ENCODE measurements at regions not wholly inside any gene's neighbourhood (a gene's known extent, or its start where the extent isn't known, plus 50 kb on each side); places are given as distances from the start of the nearest gene placed in this dataset.
"Not testable (repeated sequence)": the region's sequence is repeated elsewhere in the genome, so short reads cannot be mapped to it uniquely, and the experiment has no call there.

GRCh38 chr15:38992506-38992905 lies 427.9 kb upstream of the RASGRP1 start:
- no peak for DNase-seq

DNA sequence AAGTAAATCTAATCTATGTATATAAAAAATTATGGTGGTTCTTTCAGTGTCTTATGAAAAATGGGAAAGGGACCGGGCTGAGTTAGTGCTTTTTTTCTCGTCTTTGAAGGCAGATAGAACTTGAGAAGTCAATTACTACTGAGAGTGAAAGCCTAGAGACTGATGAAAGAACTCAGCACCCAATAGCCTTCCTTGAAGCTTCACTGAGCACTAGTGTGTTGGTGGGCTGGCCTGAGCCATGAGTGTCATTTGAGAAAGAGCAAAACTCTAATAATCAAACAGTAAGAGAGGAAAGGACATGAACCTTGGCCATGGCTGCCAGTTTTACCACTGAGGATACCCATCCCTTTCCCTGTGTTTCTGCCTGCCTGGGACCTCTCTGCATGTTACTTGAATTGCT lies 428.3 kb upstream of the RASGRP1 start:
- DNase-seq = no peak

GRCh38 chr15:38994310-38994709 lies 429.7 kb upstream of the RASGRP1 start:
- no peak for DNase-seq

DNA sequence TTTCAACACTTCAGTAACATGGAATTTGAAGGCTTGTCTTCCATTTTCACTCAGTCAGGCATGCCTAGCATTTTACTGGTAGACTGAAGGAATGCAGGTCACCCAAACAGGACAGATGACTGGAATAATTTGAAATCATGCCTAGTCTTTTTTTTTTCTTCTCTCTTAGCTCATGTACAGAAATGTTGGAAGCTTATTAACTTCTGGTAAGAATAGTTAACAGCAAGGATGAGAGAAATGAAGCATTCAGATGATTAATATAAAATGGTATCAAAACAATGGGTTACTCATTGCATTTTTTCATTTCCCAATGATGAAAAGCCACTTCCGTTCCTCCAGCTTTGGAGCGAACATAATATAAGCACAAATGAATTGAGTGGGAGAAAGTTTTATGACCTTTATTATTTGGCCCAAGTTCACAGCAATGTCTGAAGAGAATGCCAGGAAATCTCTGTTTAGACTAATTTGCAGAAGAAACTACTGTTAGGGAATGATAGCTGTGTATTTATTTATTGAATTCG lies 431.6 kb upstream of the RASGRP1 start:
- DNase-seq = no peak

DNA sequence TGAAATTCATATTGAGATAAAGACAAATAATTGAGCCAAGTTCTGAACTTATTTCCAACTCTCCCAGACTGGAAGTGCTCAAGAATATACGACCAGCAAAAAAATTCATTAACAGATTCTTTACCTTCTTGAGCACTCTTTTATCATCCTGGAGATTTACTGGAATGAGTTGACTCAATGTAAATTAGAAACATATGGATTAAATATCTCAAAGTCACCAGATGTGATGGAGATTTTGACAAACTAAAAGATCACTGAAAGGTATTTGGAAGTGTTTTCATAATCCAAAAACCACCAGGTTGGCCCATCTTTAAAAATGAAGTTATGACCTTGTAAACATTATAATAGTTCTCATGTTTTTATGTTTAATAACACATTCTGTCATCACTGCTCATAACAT lies 433.2 kb upstream of the RASGRP1 start:
- no peak for DNase-seq

GRCh38 chr15:39000008-39000734 lies 435.6 kb upstream of the RASGRP1 start:
- no peak for DNase-seq

DNA sequence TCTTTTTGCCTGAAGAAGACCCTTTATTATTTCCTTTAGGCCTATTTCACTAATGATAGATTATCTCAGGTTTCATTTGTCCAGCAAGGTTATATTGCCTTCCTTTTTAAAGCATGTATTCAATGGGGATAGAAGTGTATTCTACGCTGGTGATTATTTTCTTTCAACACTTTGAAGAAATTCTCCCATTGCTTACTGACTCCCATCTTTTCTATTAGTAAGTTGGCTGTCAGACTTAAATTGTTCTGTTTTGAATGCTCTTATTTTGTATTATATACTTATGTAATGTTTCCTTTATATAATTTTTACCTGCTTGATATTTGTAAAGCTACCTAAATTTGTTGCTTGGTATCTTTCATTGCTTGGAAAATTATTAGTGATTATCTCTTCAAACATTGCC lies 445.1 kb upstream of the RASGRP1 start:
- no peak for DNase-seq

DNA sequence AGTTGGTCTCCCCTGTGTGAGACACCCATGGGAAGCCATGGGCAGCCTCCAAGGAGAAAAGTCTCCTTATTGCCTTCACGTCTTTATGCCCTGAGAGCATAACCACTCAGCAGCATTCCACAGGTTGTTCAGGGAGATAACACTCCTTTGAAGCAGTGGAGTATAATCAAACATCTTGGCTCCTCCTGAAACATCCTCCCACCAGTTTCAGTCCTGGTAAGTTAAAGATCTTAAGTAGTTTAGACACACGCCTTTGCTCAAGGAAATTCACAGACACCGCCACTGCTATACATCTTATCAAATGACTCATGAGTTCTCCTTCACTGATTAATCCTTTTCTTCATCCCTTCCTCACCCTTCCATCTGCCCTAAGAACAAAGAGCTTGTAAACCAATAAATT lies 446.5 kb upstream of the RASGRP1 start:
- DNase-seq = not testable (repeated sequence)

- DNase-seq = no peak
These were observed 448.6 kb upstream of the RASGRP1 start for GRCh38 chr15:39013262-39013661.

- no peak for DNase-seq
These were observed 450.1 kb upstream of the RASGRP1 start for GRCh38 chr15:39014682-39015081.

DNA sequence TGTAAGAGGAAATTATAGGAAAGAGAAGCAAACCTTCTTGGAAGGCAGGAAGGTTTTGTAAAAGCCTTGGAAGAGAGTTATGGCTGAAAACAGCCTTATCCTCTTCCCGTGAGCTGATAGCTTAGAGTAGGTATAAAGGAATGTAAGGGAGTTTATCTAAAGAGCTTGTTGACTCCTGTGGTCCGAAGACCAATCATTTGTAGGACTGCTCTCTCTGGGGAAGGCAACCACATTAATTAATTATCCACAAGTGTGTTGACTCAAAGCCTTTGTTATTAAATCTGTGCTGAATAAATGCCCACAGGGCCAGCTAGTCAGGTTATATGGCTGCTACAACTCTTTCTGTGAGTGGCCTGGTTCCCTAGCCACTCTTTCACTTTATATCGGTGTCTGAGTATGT lies 452.1 kb upstream of the RASGRP1 start:
- DNase-seq = no peak

DNA sequence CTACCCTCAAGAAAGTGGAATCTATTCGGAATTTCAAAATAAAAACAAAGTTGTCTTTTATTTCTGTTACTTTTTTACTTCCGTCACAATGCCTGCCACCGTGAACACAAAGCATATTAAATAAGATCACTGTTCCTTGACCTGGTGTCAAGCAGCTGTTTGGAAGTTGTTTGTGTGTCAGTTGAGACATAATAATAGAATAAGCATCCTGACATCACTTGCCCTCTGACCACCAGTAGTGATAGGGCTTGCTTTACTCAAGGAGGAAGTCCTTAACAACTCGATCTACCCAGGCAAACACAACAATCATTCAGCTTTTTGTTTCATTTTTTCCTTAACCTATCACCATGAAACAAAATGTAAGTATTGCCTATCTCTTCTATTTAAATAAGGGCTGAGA lies 454.4 kb upstream of the RASGRP1 start:
- DNase-seq = no peak

DNA sequence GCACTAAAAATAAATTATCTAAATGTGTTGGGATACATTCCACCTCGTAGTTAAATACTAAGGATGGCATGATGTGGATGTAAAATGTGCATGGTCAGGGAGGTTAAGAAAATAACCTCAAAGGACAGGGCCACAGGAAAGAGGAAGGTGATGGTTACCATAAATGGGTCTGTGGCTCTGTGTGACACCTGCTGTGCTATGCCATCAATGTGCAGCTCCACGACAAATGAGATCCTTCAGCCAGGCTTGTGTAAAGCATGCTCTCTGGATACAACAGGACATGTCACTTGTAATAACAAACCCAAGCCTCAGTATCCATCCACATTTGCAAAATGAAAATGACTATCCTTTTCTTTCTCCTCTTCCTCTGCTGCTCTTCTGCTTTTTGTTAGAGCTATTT lies 456.7 kb upstream of the RASGRP1 start:
- DNase-seq = no peak

DNA sequence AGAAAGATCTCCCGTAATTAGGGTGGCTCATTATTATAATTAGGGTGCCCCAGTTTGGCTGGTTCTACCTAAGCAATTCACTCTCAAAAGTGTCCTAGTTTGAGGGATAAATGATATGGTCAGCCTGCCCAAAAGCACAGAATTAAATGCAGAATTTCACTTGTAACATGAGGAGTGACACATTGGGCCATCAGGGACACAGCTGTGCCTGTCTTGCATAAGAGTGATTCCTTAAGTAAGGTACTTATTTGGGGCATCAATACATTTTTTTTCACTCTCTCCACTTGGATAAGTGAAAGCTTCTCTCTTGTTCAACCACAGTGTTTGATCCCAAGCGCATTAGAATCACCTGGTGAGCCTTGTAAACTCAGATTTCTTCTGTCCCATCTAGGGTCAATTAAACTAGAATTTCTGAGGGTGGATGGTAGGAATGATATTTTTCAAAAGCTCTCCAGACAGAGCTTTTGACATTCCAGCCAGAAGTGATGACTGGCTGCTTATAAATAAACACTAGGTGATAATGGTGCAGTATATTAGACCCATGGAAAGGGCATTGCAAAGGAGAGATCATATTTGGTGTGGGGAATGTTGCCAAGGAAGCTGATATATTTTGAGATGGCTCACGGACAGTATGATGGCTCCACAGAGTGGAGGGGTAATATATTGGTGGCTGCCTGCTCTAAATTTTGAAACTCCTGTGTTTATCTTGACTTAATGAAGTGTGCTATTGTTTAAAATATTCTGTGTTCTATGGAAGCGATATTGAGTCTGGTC lies 458.1 kb upstream of the RASGRP1 start:
- DNase-seq = no peak

- DNase-seq = no peak
These were observed 460.7 kb upstream of the RASGRP1 start for GRCh38 chr15:39025321-39025720.

- DNase-seq = no peak
These were observed 461.3 kb upstream of the RASGRP1 start for GRCh38 chr15:39025881-39026280.

DNA sequence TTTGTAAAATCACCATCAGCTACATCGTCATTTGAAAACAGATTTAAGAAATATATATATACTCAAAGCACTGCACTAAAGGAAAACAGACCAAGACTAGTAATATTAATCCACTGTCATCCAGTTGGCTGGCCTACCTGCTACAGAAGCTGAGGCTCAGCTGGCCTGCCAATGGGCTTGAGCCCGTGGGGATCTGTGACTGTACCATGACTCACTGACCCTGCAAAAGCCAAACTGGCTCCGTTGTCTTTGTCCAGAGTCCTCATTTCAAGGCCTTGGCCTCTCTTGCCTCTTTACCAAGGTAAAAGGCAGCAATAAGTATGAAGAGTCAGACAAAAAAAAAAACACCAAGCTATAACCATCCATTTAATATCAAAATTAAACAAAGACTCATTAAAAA lies 463.5 kb upstream of the RASGRP1 start:
- DNase-seq = no peak

GRCh38 chr15:39029741-39030140 lies 465.1 kb upstream of the RASGRP1 start:
- DNase-seq = no peak

DNA sequence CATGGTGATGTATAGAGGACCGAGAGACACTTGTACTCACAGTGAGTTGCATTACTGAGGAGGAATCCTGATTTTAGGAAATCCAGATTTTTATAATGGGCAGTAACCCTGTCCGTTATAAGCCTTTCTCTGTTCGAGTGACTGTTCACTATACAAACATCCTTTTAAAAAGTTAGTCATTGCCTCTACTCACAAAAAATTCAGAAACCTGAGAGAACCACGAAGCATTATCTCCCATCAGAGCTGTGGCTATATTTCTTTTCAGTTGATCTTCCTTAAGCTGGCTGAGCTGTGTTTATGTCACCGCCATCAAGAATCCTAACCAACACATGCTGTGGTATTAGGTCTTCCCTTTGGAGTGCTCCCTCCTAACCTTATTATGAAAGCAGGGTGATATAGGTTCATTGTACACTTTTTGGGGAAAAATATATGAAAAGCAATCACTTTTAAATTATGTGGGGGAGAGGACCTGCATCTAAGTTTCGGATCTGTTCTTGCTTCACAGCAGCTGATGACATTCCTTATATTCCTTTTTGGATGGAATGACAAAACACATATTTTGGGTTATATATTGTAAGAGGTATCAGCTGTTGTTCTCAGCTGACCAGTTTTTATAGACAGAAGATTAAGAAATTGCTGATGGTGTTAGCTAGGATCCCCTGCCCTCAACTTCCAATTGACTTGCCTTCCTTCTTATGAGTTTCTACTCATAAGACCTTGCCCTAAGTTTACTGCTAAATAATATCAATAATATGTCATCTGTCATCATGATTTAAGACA lies 465.9 kb upstream of the RASGRP1 start:
- no peak for DNase-seq

DNA sequence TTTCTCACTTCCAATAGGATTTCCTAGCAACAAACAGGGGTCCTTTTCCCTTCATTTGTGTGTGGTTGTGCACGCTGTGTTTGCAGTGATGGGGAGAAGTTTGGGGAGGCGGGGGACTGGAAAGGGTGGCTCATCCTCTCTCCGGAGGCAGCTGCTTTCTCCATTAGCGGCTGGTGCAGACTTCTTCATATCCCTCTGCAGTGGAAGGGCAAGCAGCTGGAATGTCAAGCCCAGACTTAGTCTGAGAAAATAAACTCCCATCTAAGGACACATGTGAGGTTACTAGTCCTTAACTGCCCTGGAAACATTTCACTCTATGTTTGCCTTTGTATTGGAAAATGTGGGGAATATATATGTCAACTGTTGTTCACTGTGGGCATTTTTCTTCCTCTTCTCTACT lies 467.0 kb upstream of the RASGRP1 start:
- DNase-seq = no peak

DNA sequence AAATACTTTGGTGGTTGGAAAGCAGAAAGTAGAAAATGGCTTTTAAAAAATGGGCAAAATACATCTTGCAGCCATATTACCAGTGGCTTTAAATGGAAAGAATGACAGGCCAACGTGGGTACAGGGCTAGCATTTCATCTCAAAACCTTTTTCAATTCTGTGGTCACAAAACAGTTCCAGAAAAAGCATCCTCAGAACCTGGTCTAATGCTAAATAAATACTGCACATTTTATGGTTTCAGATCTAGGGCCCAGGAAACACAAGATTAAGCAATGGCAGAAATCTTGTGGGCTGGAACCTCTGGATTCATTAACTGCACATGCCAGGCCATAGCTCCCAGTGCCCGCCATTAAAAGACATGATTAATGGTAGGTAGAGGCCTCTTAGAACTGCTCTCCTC lies 470.2 kb upstream of the RASGRP1 start:
- DNase-seq = no peak

GRCh38 chr15:39037611-39038010 lies 473.0 kb upstream of the RASGRP1 start:
- DNase-seq = not testable (repeated sequence)

DNA sequence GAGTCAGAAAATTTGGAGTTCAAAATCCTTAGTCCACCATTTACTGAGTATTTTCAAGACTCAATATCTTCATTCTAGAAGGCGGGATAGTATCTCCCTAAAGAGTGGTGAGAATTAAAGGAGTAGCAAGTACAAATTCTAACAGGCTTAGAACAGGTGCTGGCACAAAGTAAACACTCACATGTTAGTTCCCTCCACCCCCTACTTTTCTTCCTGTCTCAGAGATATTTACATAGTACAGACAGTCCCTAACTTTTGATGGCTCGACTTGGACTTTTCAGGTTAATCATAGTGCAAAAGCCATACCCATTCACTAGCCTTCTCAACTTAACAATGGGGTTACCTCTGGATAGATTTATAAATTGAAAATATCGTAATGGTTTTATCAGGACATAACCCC lies 476.2 kb upstream of the RASGRP1 start:
- DNase-seq = no peak

All from NK-92 treated with Interleukin-12 subunit alpha and Interleukin-12 subunit beta, amount 100 ng/mL, for 24 hours (cell line).